Daoy (cell line): ENCODE measurements at regions not wholly inside any gene's neighbourhood (a gene's known extent, or its start where the extent isn't known, plus 50 kb on each side); places are given as distances from the start of the nearest gene placed in this dataset.
A peak's percentile ranks its signal among the peaks of the same experiment; 100 is the strongest.

Source experiments
- DNase-seq: peaks from one replicate; pipeline ENCODE4 v3.0.0-alpha.2; 2015; ENCODE audit warnings: low read depth

- no peak for DNase-seq
These were observed 694.6 kb downstream of the TUSC7 start for GRCh38 chr3:117404141-117404540.

GRCh38 chr3:117404730-117405129 is 695.2 kb downstream of the TUSC7 start:
- DNase-seq: no peak

GRCh38 chr3:117405359-117405758 is 695.8 kb downstream of the TUSC7 start:
- no peak for DNase-seq

GRCh38 chr3:117407317-117407716 is 697.7 kb downstream of the TUSC7 start:
- peak; percentile 9 for DNase-seq

GRCh38 chr3:117408811-117409210 is 699.2 kb downstream of the TUSC7 start:
- no peak for DNase-seq

GRCh38 chr3:117409256-117409655 is 699.7 kb downstream of the TUSC7 start:
- no peak for DNase-seq

- DNase-seq: no peak
These were observed 700.3 kb downstream of the TUSC7 start for GRCh38 chr3:117409701-117410459.

- DNase-seq: no peak
These were observed 702.4 kb downstream of the TUSC7 start for GRCh38 chr3:117411971-117412370.

GRCh38 chr3:117417411-117417810 is 707.8 kb downstream of the TUSC7 start:
- no peak for DNase-seq

- no peak for DNase-seq
These were observed 717.5 kb downstream of the TUSC7 start for GRCh38 chr3:117427081-117427480.

GRCh38 chr3:117433427-117433826 is 723.8 kb downstream of the TUSC7 start:
- no peak for DNase-seq

GRCh38 chr3:117434661-117435412 is 725.3 kb downstream of the TUSC7 start:
- DNase-seq: no peak

- no peak for DNase-seq
These were observed 725.9 kb downstream of the TUSC7 start for GRCh38 chr3:117435506-117435905.

- no peak for DNase-seq
These were observed 730.2 kb downstream of the TUSC7 start for GRCh38 chr3:117439812-117440211.

GRCh38 chr3:117441851-117442250 is 732.3 kb downstream of the TUSC7 start:
- peak; percentile 4 for DNase-seq

- DNase-seq: no peak
These were observed 733.0 kb downstream of the TUSC7 start for GRCh38 chr3:117442566-117442965.

- DNase-seq: peak; percentile 60
These were observed 733.4 kb downstream of the TUSC7 start for GRCh38 chr3:117443014-117443413.

GRCh38 chr3:117444175-117444574 is 734.6 kb downstream of the TUSC7 start:
- no peak for DNase-seq

GRCh38 chr3:117447419-117447818 is 737.8 kb downstream of the TUSC7 start:
- no peak for DNase-seq

GRCh38 chr3:117450026-117450425 is 740.4 kb downstream of the TUSC7 start:
- DNase-seq: no peak

GRCh38 chr3:117454254-117454653 is 744.7 kb downstream of the TUSC7 start:
- no peak for DNase-seq

GRCh38 chr3:117454908-117455307 is 745.3 kb downstream of the TUSC7 start:
- DNase-seq: no peak

GRCh38 chr3:117455782-117456181 is 746.2 kb downstream of the TUSC7 start:
- DNase-seq: no peak
